A673 (cell line): ENCODE measurements at regions not wholly inside any gene's neighbourhood (a gene's known extent, or its start where the extent isn't known, plus 50 kb on each side); places are given as distances from the start of the nearest gene placed in this dataset.
"Not testable (repeated sequence)": the region's sequence is repeated elsewhere in the genome, so short reads cannot be mapped to it uniquely, and the experiment has no call there.

Experiments used
- BruUV-seq: library from RNA; stranded (reverse); fragments of 400-500 nt; replicated peaks from 2 replicates; lab custom pipeline; 2021; lab: Mats Ljungman, UMichigan
- CTCF ChIA-PET: fragments of 300-600 bp; sonication (Branson Sonifier 250); formaldehyde crosslinking; loops from one replicate; lab custom pipeline; 2022; ENCODE audit warnings: antibody characterized with exemption; lab: Charles Lee
- POLR2A ChIA-PET: fragments of 300-600 bp; sonication (Branson Sonifier 250); formaldehyde crosslinking; loops from one replicate; lab custom pipeline; 2022; ENCODE audit warnings: antibody characterized with exemption; ENCODE audit not compliant: low non-redundant PET; lab: Charles Lee
- DNase-seq: peaks from one replicate; pipeline ENCODE4 v3.0.0-alpha.2; 2015; ENCODE audit warnings: low spot score
- H3K27ac ChIP-seq: fragments of 200-600 bp; sonication (generic); 2 replicates; pipeline ENCODE4 v1.5.1; 2016; ENCODE audit warnings: mixed run types, low read depth, mild to moderate bottlenecking, mixed read lengths, antibody characterized with exemption, low read length; ENCODE audit not compliant: poor library complexity, severe bottlenecking
- H3K27me3 ChIP-seq: fragments of 200-600 bp; sonication (generic); replicated peaks from 2 replicates; pipeline ENCODE4 v1.6.1; 2017; ENCODE audit warnings: mixed run types, low read depth, mild to moderate bottlenecking, mixed read lengths, antibody characterized with exemption, low read length; ENCODE audit not compliant: insufficient read depth, poor library complexity
- H3K36me3 ChIP-seq: fragments of 200-600 bp; sonication (generic); 2 replicates; pipeline ENCODE4 v1.6.1; 2016; ENCODE audit warnings: mixed run types, mild to moderate bottlenecking, mixed read lengths, antibody characterized with exemption, low read length; ENCODE audit not compliant: insufficient read depth, poor library complexity, severe bottlenecking
- H3K4me1 ChIP-seq: fragments of 200-600 bp; sonication (generic); 2 replicates; pipeline ENCODE4 v1.6.1; 2017; ENCODE audit warnings: mixed run types, mild to moderate bottlenecking, mixed read lengths, antibody characterized with exemption, low read length; ENCODE audit not compliant: insufficient read depth, poor library complexity, severe bottlenecking
- H3K4me3 ChIP-seq: fragments of 200-600 bp; sonication (generic); 2 replicates; pipeline ENCODE4 v1.5.1; 2016; ENCODE audit warnings: low read depth, mixed run types, mild to moderate bottlenecking, mixed read lengths, low read length; ENCODE audit not compliant: poor library complexity, severe bottlenecking
- H3K9me3 ChIP-seq: fragments of 200-600 bp; sonication (generic); 2 replicates; pipeline ENCODE4 v1.6.1; 2016; ENCODE audit warnings: mixed run types, low read depth, mild to moderate bottlenecking, mixed read lengths, antibody characterized with exemption, low read length; ENCODE audit not compliant: poor library complexity, severe bottlenecking
- EZH2 ChIP-seq: fragments of 200-600 bp; sonication (generic); IDR thresholded peaks from 2 replicates; pipeline ENCODE4 v1.6.1; 2017; ENCODE audit warnings: borderline replicate concordance, low read depth, mild to moderate bottlenecking, mixed read lengths, antibody characterized with exemption, low read length; ENCODE audit not compliant: poor library complexity, severe bottlenecking
- intact Hi-C: fragments of 100-400 bp; cut with micrococcal nuclease; formaldehyde crosslinking; loops from one replicate; pipeline ENCODE4 v1.10.0; 2022; ENCODE audit not compliant: unreplicated experiment
- TF ChIP-seq, protein P1 (sequence below): fragments of 300-800, 200-600 bp; sonication (generic); conservative IDR thresholded peaks from 2 replicates; pipeline ENCODE4 v1.5.1; 2017; ENCODE audit warnings: low read depth, mild to moderate bottlenecking, antibody characterized with exemption, low read length, moderate library complexity, mixed read lengths

DNA sequence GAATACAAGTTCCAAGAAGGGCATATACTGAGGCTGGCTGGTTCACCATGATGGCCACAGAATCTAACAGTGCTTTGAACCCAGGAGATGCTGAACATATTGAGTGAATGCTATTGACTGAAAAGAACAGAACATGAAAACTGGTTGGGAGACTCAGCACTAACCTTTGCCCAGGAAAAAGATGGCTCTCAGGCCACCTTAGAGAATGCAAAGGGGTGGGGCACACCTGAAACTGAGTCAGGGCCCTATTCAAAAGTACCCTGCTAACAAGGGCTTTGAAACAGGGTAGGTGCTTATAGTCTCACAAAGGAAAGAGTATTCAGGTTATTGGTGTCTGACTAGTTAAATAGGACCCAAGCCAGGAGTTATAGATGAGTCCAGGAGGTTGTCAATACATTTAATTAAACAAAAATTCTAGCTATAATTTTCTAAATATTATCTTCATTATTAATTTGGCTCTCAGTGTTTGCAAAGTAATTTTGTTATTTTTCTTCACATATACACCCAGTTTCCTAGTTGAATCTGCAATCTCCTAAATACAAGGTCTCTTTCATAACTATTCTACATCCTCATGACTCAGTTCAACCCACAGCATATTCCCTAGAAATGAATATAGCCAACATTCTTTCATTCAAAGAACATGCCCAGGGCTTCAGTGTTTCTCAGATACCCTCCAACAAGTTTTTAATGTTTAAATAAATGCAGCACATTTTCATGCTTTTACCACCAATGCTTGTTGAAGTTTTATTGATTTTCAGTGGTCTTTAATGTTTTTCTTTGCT, 144.2 kb upstream of the RAPGEF2 start:
- Histone ChIP-seq H3K27ac (no peak overlapping the region), H3K4me1 (peaks cover 39% of the 10 kb centered on the region), H3K27me3 (no peaks in the 10 kb centered on the region), H3K36me3 (no peaks in the 10 kb centered on the region), H3K9me3 (no peaks in the 10 kb centered on the region), H3K4me3 (no peak overlapping the region)
- TF ChIP-seq EZH2: no peak
- TF ChIP-seq, protein P1, sequence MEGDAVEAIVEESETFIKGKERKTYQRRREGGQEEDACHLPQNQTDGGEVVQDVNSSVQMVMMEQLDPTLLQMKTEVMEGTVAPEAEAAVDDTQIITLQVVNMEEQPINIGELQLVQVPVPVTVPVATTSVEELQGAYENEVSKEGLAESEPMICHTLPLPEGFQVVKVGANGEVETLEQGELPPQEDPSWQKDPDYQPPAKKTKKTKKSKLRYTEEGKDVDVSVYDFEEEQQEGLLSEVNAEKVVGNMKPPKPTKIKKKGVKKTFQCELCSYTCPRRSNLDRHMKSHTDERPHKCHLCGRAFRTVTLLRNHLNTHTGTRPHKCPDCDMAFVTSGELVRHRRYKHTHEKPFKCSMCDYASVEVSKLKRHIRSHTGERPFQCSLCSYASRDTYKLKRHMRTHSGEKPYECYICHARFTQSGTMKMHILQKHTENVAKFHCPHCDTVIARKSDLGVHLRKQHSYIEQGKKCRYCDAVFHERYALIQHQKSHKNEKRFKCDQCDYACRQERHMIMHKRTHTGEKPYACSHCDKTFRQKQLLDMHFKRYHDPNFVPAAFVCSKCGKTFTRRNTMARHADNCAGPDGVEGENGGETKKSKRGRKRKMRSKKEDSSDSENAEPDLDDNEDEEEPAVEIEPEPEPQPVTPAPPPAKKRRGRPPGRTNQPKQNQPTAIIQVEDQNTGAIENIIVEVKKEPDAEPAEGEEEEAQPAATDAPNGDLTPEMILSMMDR: no peak
- intact Hi-C loops: no loop called here
- no TSS peak for BruUV-seq
- no peak for DNase-seq
- POLR2A ChIA-PET: no interaction called here
- CTCF ChIA-PET: no interaction called here

DNA sequence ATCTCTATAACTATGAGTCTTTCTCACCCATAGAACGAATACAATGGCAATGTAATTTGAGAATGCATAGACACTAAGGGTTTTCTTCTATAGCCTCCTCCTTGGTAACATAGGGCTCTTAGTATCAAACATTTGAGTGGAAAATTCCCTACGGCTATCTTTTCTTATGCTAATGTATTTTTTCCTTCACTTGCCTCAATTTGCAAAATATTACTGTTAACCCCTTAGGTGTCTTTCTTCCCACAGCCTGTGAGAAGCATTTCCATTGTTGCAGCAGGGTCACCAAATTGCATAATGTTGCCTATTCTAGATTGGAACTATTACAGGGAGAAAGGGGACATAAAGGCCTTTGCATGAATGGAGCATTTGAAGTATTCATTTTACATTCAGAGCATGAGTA, 140.5 kb upstream of the RAPGEF2 start:
- no peak for TF ChIP-seq EZH2
- TF ChIP-seq, protein P1: no peak
- H3K27ac ChIP-seq: peak overlapping the region; percentile 24
- CTCF ChIA-PET: no interaction called here
- no peaks in the 10 kb centered on the region for H3K27me3 ChIP-seq
- POLR2A ChIA-PET: no interaction called here
- BruUV-seq: no TSS peak
- DNase-seq: peak; percentile 82
- peaks cover 55% of the 10 kb centered on the region for H3K4me1 ChIP-seq
- intact Hi-C loops: no loop called here
- H3K4me3 ChIP-seq: peak overlapping the region; percentile 0
- H3K9me3 ChIP-seq: no peaks in the 10 kb centered on the region
- no peaks in the 10 kb centered on the region for H3K36me3 ChIP-seq

DNA sequence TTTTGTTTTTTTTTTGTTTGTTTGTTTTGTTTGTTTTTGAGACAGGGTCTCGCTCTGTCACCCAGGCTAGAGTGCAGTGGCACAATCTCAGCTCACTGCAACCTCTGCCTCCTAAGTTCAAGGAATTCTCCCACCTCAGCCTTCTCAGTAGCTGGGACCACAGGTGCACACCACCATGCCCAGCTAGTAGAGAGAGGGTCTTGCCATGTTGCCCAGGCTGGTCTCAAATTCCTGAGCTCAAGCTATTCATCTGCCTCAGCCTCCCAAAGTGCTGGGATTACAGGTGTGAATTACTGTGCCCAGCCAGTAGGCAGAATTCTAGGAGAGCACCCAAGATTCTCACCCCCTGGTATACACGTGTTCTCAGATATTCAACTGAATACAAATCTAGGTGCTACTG, 139.6 kb upstream of the RAPGEF2 start:
- H3K4me1 ChIP-seq: peaks cover 55% of the 10 kb centered on the region
- not testable (repeated sequence) for H3K27ac ChIP-seq

More for the DNA sequence above, 139.6 kb upstream of the RAPGEF2 start:
- intact Hi-C loops, H3K9me3 ChIP-seq, BruUV-seq, H3K27me3 ChIP-seq, H3K36me3 ChIP-seq, DNase-seq, POLR2A ChIA-PET, H3K4me3 ChIP-seq: not testable (repeated sequence)
- CTCF ChIA-PET: interaction anchor here (0.6 kb wide), 1 partner anchor 10 kb away, joined by 3 read pairs; no protein-coding TSS in a partner anchor
